SU-DHL-6 (cell line): ENCODE measurements at regions not wholly inside any gene's neighbourhood (a gene's known extent, or its start where the extent isn't known, plus 50 kb on each side); places are given as distances from the start of the nearest gene placed in this dataset.

Experiments
- EZH2phosphoT487 ChIP-seq: fragments of 200-600 bp; sonication (generic), shearing (Covaris generic); conservative IDR thresholded peaks from 2 replicates; pipeline ENCODE4 v1.6.1; 2018; ENCODE audit warnings: mild to moderate bottlenecking, antibody characterized with exemption, low read length, moderate library complexity, mixed read lengths
- TF ChIP-seq, protein P1 (sequence below): fragments of 200-600 bp; sonication (generic); IDR thresholded peaks from one replicate; pipeline ENCODE4 v1.5.1; 2017; ENCODE audit warnings: antibody characterized with exemption, mild to moderate bottlenecking, low read length, moderate library complexity; ENCODE audit not compliant: insufficient read depth, poor library complexity, severe bottlenecking

DNA sequence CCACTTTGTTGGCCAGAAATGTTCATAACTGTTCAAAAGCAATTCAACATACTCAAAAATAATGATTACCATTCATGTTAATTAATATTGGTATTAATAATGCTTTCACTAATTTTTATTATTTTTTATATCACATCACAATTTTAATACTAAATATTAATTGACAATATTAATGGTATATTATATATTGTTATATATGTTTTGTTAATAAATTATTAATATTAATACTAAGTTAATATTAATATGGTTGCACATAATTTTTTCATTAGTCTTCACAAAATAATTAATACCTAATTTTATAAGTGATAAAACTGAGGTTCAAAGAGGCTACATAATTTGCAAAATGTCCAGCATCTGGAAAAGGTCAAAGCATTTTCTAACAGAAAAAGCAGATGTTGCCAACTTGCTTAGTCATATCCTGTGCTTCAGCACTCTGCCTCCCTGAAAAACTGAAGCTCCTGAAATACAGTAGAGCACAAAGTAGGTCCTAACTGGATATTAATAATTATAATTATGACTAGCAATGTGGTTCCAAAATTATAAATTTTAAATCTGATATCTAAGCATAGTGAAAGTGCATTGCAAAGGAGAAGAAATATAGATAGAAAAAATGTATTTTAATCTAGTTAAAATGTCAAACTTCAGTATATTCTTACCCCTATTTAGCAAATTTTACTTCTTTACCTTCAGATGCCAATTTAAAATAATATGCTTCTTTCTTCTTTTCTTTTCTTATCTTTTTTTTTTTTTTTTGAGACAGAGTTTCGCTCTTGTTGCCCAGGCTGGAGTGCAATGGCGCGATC is 123.2 kb upstream of the TNFSF4 start:
- TF ChIP-seq, protein P1, sequence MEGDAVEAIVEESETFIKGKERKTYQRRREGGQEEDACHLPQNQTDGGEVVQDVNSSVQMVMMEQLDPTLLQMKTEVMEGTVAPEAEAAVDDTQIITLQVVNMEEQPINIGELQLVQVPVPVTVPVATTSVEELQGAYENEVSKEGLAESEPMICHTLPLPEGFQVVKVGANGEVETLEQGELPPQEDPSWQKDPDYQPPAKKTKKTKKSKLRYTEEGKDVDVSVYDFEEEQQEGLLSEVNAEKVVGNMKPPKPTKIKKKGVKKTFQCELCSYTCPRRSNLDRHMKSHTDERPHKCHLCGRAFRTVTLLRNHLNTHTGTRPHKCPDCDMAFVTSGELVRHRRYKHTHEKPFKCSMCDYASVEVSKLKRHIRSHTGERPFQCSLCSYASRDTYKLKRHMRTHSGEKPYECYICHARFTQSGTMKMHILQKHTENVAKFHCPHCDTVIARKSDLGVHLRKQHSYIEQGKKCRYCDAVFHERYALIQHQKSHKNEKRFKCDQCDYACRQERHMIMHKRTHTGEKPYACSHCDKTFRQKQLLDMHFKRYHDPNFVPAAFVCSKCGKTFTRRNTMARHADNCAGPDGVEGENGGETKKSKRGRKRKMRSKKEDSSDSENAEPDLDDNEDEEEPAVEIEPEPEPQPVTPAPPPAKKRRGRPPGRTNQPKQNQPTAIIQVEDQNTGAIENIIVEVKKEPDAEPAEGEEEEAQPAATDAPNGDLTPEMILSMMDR: no peak
- no peak for TF ChIP-seq EZH2phosphoT487
